ENCODE measurements at regions not wholly inside any gene's neighbourhood (a gene's known extent, or its start where the extent isn't known, plus 50 kb on each side); places are given as distances from the start of the nearest gene placed in this dataset.

GRCh38 chr10:21092683-21093524 lies 195.8 kb upstream of the NEBL start:
- ChIA-PET POLR2A (no interaction called here), CTCF (interaction anchor here (3.6 kb wide), 1 partner anchor 15 kb away, joined by 14 read pairs; no protein-coding TSS in a partner anchor)
- no peak for TF ChIP-seq CTCF (IDR thresholded peaks at IDR 0.05; ENCODE audit: control extremely low read depth, extremely low read depth, low read depth, missing control alignments)
- no peak for DNase-seq (ENCODE audit: extremely low spot score)

- ChIA-PET POLR2A (no interaction called here), CTCF (interaction anchor here (1.6 to 3.6 kb wide), 3 partner anchors 11 to 12 kb away, joined by 5 to 14 read pairs (median 10); no protein-coding TSS in a partner anchor)
- no peak for TF ChIP-seq CTCF (IDR thresholded peaks at IDR 0.05; ENCODE audit: control extremely low read depth, extremely low read depth, low read depth, missing control alignments)
- DNase-seq (ENCODE audit: extremely low spot score) = no peak
These were observed 193.5 kb upstream of the NEBL start for GRCh38 chr10:21090609-21091082.

GRCh38 chr10:21087476-21087875 lies 190.4 kb upstream of the NEBL start:
- DNase-seq (ENCODE audit: extremely low spot score) = no peak
- no peak for TF ChIP-seq CTCF (IDR thresholded peaks at IDR 0.05; ENCODE audit: control extremely low read depth, extremely low read depth, low read depth, missing control alignments)
- CTCF ChIA-PET = interaction anchor here (1.2 to 1.4 kb wide), 2 partner anchors 8 to 9 kb away, joined by 3 to 4 read pairs; no protein-coding TSS in a partner anchor
- POLR2A ChIA-PET = interaction anchor here (0.5 kb wide), 1 partner anchor 1146 kb away, joined by 4 read pairs; no protein-coding TSS in a partner anchor

GRCh38 chr10:21084700-21085099 lies 187.6 kb upstream of the NEBL start:
- no peak for TF ChIP-seq CTCF (IDR thresholded peaks at IDR 0.05; ENCODE audit: control extremely low read depth, extremely low read depth, low read depth, missing control alignments)
- CTCF ChIA-PET = no interaction called here
- POLR2A ChIA-PET = no interaction called here
- no peak for DNase-seq (ENCODE audit: extremely low spot score)

GRCh38 chr10:21083861-21084260 lies 186.8 kb upstream of the NEBL start:
- CTCF ChIA-PET = no interaction called here
- TF ChIP-seq CTCF (IDR thresholded peaks at IDR 0.05; ENCODE audit: control extremely low read depth, extremely low read depth, low read depth, missing control alignments) = no peak
- no peak for DNase-seq (ENCODE audit: extremely low spot score)
- POLR2A ChIA-PET = no interaction called here

- DNase-seq (ENCODE audit: extremely low spot score) = no peak
- POLR2A ChIA-PET = no interaction called here
- CTCF ChIA-PET = no interaction called here
- no peak for TF ChIP-seq CTCF (IDR thresholded peaks at IDR 0.05; ENCODE audit: control extremely low read depth, extremely low read depth, low read depth, missing control alignments)
These were observed 185.1 kb upstream of the NEBL start for GRCh38 chr10:21082206-21082605.

All from GM10248 (cell line).